ENCODE measurements at regions not wholly inside any gene's neighbourhood (a gene's known extent, or its start where the extent isn't known, plus 50 kb on each side); places are given as distances from the start of the nearest gene placed in this dataset.

GRCh38 chr2:142531377-142531776 is 346.1 kb upstream of the KYNU start:
- Histone ChIP-seq H3K79me1 (ENCODE audit: low read depth, low read length) (no peaks in the 10 kb centered on the region), H4K91ac (replicated peaks; ENCODE audit: insufficient read length, low read length) (no peak overlapping the region), H3K79me2 (ENCODE audit: control insufficient read depth in 1 of 2, insufficient read depth in 2 of 2, low read length in 2 of 2) (no peaks in the 10 kb centered on the region), H3K14ac (ENCODE audit: insufficient read length) (no peak overlapping the region), H3K27me3 (replicated peaks in 1 of 4; ENCODE audit: control insufficient read depth in 3 of 4, extremely low read depth in 1 of 4, insufficient read depth in 3 of 4, low read length in 3 of 4) (no peaks in the 10 kb centered on the region), H3K36me3 (ENCODE audit: control insufficient read depth in 2 of 4, insufficient read depth in 4 of 4, low read length in 3 of 4) (no peaks in the 10 kb centered on the region), H3K4me2 (ENCODE audit: insufficient read depth in 1 of 2, low read depth in 2 of 2, low read length in 2 of 2) (no peak overlapping the region; a peak in 1 of 4 replicates), H4K20me1 (replicated peaks in 1 of 2; ENCODE audit: control insufficient read depth in 1 of 2, insufficient read depth in 2 of 2, low read length in 2 of 2) (no peaks in the 10 kb centered on the region), H3K56ac (replicated peaks; ENCODE audit: insufficient read length, low read depth, low read length) (no peak overlapping the region), H2BK15ac (ENCODE audit: low read length) (no peak overlapping the region), H2BK120ac (replicated peaks; ENCODE audit: low read depth, low read length) (no peak overlapping the region), H3K23ac (ENCODE audit: insufficient read length) (no peak overlapping the region), H4K8ac (ENCODE audit: extremely low read depth, insufficient read depth, low read length) (no peak overlapping the region), H2BK12ac (ENCODE audit: low read depth, low read length) (no peak overlapping the region), H2AK5ac (ENCODE audit: low read depth, low read length) (no peak overlapping the region), H3K4ac (replicated peaks; ENCODE audit: insufficient read length, low read depth, low read length) (no peak overlapping the region), H2BK20ac (ENCODE audit: low read length) (no peak overlapping the region), H3K4me3 (ENCODE audit: extremely low read depth in 1 of 4, insufficient read depth in 2 of 4, low read depth in 3 of 4, low read length in 4 of 4) (no peak overlapping the region), H2AFZ (ENCODE audit: low read length) (peak overlapping the region; percentile 66), H3K4me1 (replicated peaks in 1 of 4; ENCODE audit: control insufficient read depth in 3 of 4, insufficient read depth in 4 of 4, low read length in 3 of 4) (no peaks in the 10 kb centered on the region), H4K5ac (ENCODE audit: insufficient read length, low read depth, low read length) (no peak overlapping the region), H3K27ac (ENCODE audit: low read depth, low read length) (no peak overlapping the region), H3K23me2 (ENCODE audit: low read depth, low read length) (no peaks in the 10 kb centered on the region), H3K9me3 (ENCODE audit: insufficient read depth in 2 of 2, low read depth in 1 of 2, low read length in 1 of 2) (no peaks in the 10 kb centered on the region), H3K18ac (ENCODE audit: extremely low read depth, low read length) (no peak overlapping the region), H3K9ac (replicated peaks in 1 of 4; ENCODE audit: extremely low read depth in 1 of 4, low read depth in 3 of 4, low read length in 3 of 4) (no peak overlapping the region), H2BK5ac (ENCODE audit: low read depth, low read length) (no peak overlapping the region)
- no peak for FAIRE-seq
- TF ChIP-seq KDM1A (IDR thresholded peaks at IDR 0.05; ENCODE audit: borderline replicate concordance, low read length) (no peak), EGR1 (IDR thresholded peaks at IDR 0.05; ENCODE audit: borderline replicate concordance, low read depth, low read length) (no peak), SP4 (IDR thresholded peaks at IDR 0.05; ENCODE audit: low read length) (no peak), MAFK (IDR thresholded peaks at IDR 0.05; ENCODE audit: low read depth, low read length) (no peak), BRCA1 (IDR thresholded peaks at IDR 0.05; ENCODE audit: low read depth, low read length) (no peak), ZNF274 (IDR thresholded peaks at IDR 0.05; ENCODE audit: borderline replicate concordance, extremely low read depth, low read length) (no peak), NANOG (IDR thresholded peaks at IDR 0.05; ENCODE audit: insufficient read depth, low read depth, low read length, poor library complexity, severe bottlenecking) (no peak), POU5F1 (IDR thresholded peaks at IDR 0.05; ENCODE audit: low read depth, low read length) (no peak), ATF3 (IDR thresholded peaks at IDR 0.05; ENCODE audit: insufficient read depth, low read depth, low read length) (no peak), POLR2A (IDR thresholded peaks at IDR 0.05; ENCODE audit: control extremely low read depth in 1 of 2, low read depth in 2 of 2, low read length in 2 of 2) (no peak)
- no peak for DNase-seq (ENCODE audit: low read depth in 1 of 2, low spot score in 2 of 2)
- POLR2A ChIA-PET (ENCODE audit: partially characterized antibody) = no interaction called here
- 91% methylated on average over 4 of the region's 4 CpGs; no CpG with 5 or more reads in 1 of the 2 experiments for WGBS, 2 experiments (ENCODE audit: extremely low coverage in 1 of 2, insufficient coverage in 1 of 2, insufficient read length in 1 of 2, insufficient replicate concordance in 2 of 2, low coverage in 1 of 2, low lambda C conversion rate in 2 of 2, missing lambda C conversion rate in 1 of 2)
- CTCF ChIA-PET (ENCODE audit: partially characterized antibody) = interaction anchor here (0.7 kb wide), 2 partner anchors 10 to 13 kb away, joined by 3 to 4 read pairs; no protein-coding TSS in a partner anchor

Data from H1 (cell line).